GM23338 (cell line): ENCODE measurements at regions not wholly inside any gene's neighbourhood (a gene's known extent, or its start where the extent isn't known, plus 50 kb on each side); places are given as distances from the start of the nearest gene placed in this dataset.

ENCODE experiments used
- ATAC-seq: fragments of 200-7000 bp; cut with Tn5 transposase; 3 replicates; pipeline ENCODE4 v1.9.1; 2020
- DNase-seq: peaks from one replicate; pipeline ENCODE4 v3.0.0-alpha.2; 2015; ENCODE audit warnings: low spot score
- H2AFZ ChIP-seq: fragments of 200-600 bp; sonication (generic); 2 replicates; pipeline ENCODE4 v1.8.0; 2016; ENCODE audit warnings: antibody characterized with exemption, mild to moderate bottlenecking, moderate library complexity
- H3F3A ChIP-seq: fragments of 200-600 bp; sonication (generic); replicated peaks from 2 replicates; pipeline ENCODE4 v1.8.0; 2017; ENCODE audit warnings: antibody characterized with exemption, mixed run types, low read depth
- H3K27ac ChIP-seq: fragments of 200-600 bp; sonication (generic); 2 replicates; pipeline ENCODE4 v1.6.1; 2016; ENCODE audit warnings: low read depth
- H3K27me3 ChIP-seq: fragments of 200-600 bp; sonication (generic); 2 replicates; pipeline ENCODE4 v1.8.0; 2016; ENCODE audit warnings: mild to moderate bottlenecking, mixed run types, moderate library complexity; ENCODE audit not compliant: insufficient read depth
- H3K36me3 ChIP-seq: fragments of 200-600 bp; sonication (generic); 2 replicates; pipeline ENCODE4 v1.8.0; 2016; ENCODE audit warnings: mild to moderate bottlenecking; ENCODE audit not compliant: insufficient read depth
- H3K4me1 ChIP-seq: fragments of 200-600 bp; sonication (generic); 2 replicates; pipeline ENCODE4 v1.8.0; 2016; ENCODE audit warnings: mild to moderate bottlenecking, moderate library complexity; ENCODE audit not compliant: insufficient read depth
- H3K4me2 ChIP-seq: fragments of 200-600 bp; sonication (generic); 2 replicates; pipeline ENCODE4 v1.7.1; 2017; ENCODE audit warnings: mixed run types
- H3K4me3 ChIP-seq: fragments of 200-600 bp; sonication (generic); 2 replicates; pipeline ENCODE4 v1.6.1; 2016; ENCODE audit warnings: mixed run types
- H3K79me2 ChIP-seq: fragments of 200-600 bp; sonication (generic); replicated peaks from 2 replicates; pipeline ENCODE4 v1.8.0; 2017; ENCODE audit warnings: mild to moderate bottlenecking; ENCODE audit not compliant: insufficient read depth
- H3K9me2 ChIP-seq: fragments of 200-600 bp; sonication (generic); 2 replicates; pipeline ENCODE4 v1.8.0; 2017; ENCODE audit not compliant: insufficient read depth
- H4K20me1 ChIP-seq: fragments of 200-600 bp; sonication (generic); replicated peaks from 2 replicates; pipeline ENCODE4 v1.8.0; 2017; ENCODE audit warnings: mild to moderate bottlenecking; ENCODE audit not compliant: insufficient read depth
- H3K27ac Mint-ChIP-seq: 2 replicates; pipeline ENCODE4 v1.8.0; 2020; ENCODE audit warnings: inconsistent platforms, mild to moderate bottlenecking, moderate library complexity, mixed read lengths
- H3K27me3 Mint-ChIP-seq: 3 replicates; pipeline ENCODE4 v1.8.0; 2022; ENCODE audit warnings: low read depth, mild to moderate bottlenecking, moderate library complexity, mixed read lengths, inconsistent platforms; ENCODE audit not compliant: insufficient read depth, poor library complexity
- H3K36me3 Mint-ChIP-seq: 3 replicates; pipeline ENCODE4 v1.8.0; 2021; ENCODE audit warnings: low read depth, mild to moderate bottlenecking, inconsistent platforms, moderate library complexity, mixed read lengths
- H3K4me1 Mint-ChIP-seq: 3 replicates; pipeline ENCODE4 v1.8.0; 2020; ENCODE audit warnings: mild to moderate bottlenecking, inconsistent platforms, mixed read lengths
- H3K4me3 Mint-ChIP-seq: 3 replicates; pipeline ENCODE4 v1.8.0; 2021; ENCODE audit warnings: moderate library complexity, mild to moderate bottlenecking, inconsistent platforms, mixed read lengths
- H3K9me3 Mint-ChIP-seq: 3 replicates; pipeline ENCODE4 v1.8.0; 2020; ENCODE audit warnings: moderate library complexity, mild to moderate bottlenecking, inconsistent platforms, mixed read lengths
- CTCF ChIP-seq, 2 experiments: fragments of 200-600 bp in 1 of 2; sonication (generic) in 1 of 2; conservative IDR thresholded peaks; 2 replicates each; pipeline versions ENCODE4 v1.5.1 to v1.6.1; 2016 to 2017; ENCODE audit warnings: antibody characterized with exemption in 2 of 2, low read depth in 2 of 2, mild to moderate bottlenecking in 2 of 2, moderate library complexity in 1 of 2
- EZH2 ChIP-seq: fragments of 200-600 bp; sonication (generic); IDR thresholded peaks from one replicate; pipeline ENCODE4 v1.8.0; 2017; ENCODE audit warnings: antibody characterized with exemption, mild to moderate bottlenecking, low read depth; ENCODE audit not compliant: unreplicated experiment
- EZH2phosphoT487 ChIP-seq: fragments of 200-600 bp; sonication (generic); IDR thresholded peaks from one replicate; pipeline ENCODE4 v1.8.1; 2018; ENCODE audit warnings: antibody characterized with exemption; ENCODE audit not compliant: unreplicated experiment
- JUNB ChIP-seq: IDR thresholded peaks from one replicate; pipeline ENCODE4 v1.6.1; 2016; ENCODE audit warnings: antibody characterized with exemption; ENCODE audit not compliant: unreplicated experiment
- POLR2AphosphoS5 ChIP-seq: IDR thresholded peaks from 2 replicates; pipeline ENCODE4 v1.6.1; 2016; ENCODE audit warnings: antibody characterized with exemption, low read depth
- STAT1 ChIP-seq: IDR thresholded peaks from one replicate; pipeline ENCODE4 v1.6.1; 2016; ENCODE audit warnings: antibody characterized with exemption; ENCODE audit not compliant: unreplicated experiment
- ZNF331 ChIP-seq: fragments of 250-450 bp; sonication (Bioruptor Pico); IDR thresholded peaks from 2 replicates; pipeline ENCODE4 v1.5.0; 2020; ENCODE audit warnings: low read depth, mild to moderate bottlenecking, moderate library complexity
- ZNF462 ChIP-seq: fragments of 250-450 bp; sonication (Bioruptor Pico); IDR thresholded peaks from 2 replicates; pipeline ENCODE4 v1.5.0; 2020; ENCODE audit warnings: mild to moderate bottlenecking, moderate library complexity

- no peak for TF ChIP-seq ZNF462 (CRISPR knock-in tag)
- TF ChIP-seq ZNF331 (CRISPR knock-in tag), result no peak
- no peak for TF ChIP-seq STAT1
These were observed 233.9 kb upstream of the SGCD start (continued) for GRCh38 chr5:156093024-156093423.

GRCh38 chr5:156094001-156094400 lies 233.0 kb upstream of the SGCD start:
- no peak overlapping the region for H3K4me3 Mint-ChIP-seq

GRCh38 chr5:156095709-156096241 lies 231.2 kb upstream of the SGCD start:
- Mint-ChIP-seq H3K27me3 (peaks cover 3% of the 10 kb centered on the region), H3K9me3 (peaks cover 16% of the 10 kb centered on the region), H3K27ac (no peak overlapping the region), H3K4me3 (no peak overlapping the region), H3K4me1 (no peaks in the 10 kb centered on the region), H3K36me3 (peaks cover 2% of the 10 kb centered on the region)
- ATAC-seq (no peak), DNase-seq (no peak)
- no peaks in the 10 kb centered on the region for H3K4me1 ChIP-seq
- peaks cover 3% of the 10 kb centered on the region; the same call in 1 of the 2 replicates for H3K36me3 ChIP-seq
- H3K27ac ChIP-seq, result no peak overlapping the region
- H3K4me2 ChIP-seq, result no peak overlapping the region
- H3K79me2 ChIP-seq, result no peaks in the 10 kb centered on the region
- no peaks in the 10 kb centered on the region for H4K20me1 ChIP-seq
- H3K27me3 ChIP-seq, result no peaks in the 10 kb centered on the region
- TF ChIP-seq EZH2phosphoT487 (no peak), CTCF (conservative IDR thresholded peaks at IDR 0.05; ENCODE audit: low read depth in 2 of 2) (no peak), POLR2AphosphoS5 (no peak), EZH2 (no peak), STAT1 (no peak)
- no peak overlapping the region for H2AFZ ChIP-seq
- no peak overlapping the region for H3K4me3 ChIP-seq
- H3F3A ChIP-seq, result no peaks in the 10 kb centered on the region
- peaks cover 10% of the 10 kb centered on the region for H3K9me2 ChIP-seq

More at GRCh38 chr5:156094001-156094400, 233.0 kb upstream of the SGCD start:
- H3K36me3 Mint-ChIP-seq, result peaks cover 18% of the 10 kb centered on the region
- Histone ChIP-seq H2AFZ (peak overlapping the region; percentile 72; the same call in 1 of the 2 replicates), H3K9me2 (peaks cover 9% of the 10 kb centered on the region), H3F3A (no peaks in the 10 kb centered on the region), H3K27ac (no peak overlapping the region), H3K27me3 (no peaks in the 10 kb centered on the region), H3K4me3 (no peak overlapping the region), H4K20me1 (no peaks in the 10 kb centered on the region), H3K4me1 (no peaks in the 10 kb centered on the region), H3K4me2 (no peak overlapping the region), H3K36me3 (peaks cover 3% of the 10 kb centered on the region; the same call in 1 of the 2 replicates), H3K79me2 (no peaks in the 10 kb centered on the region)
- no peaks in the 10 kb centered on the region for H3K4me1 Mint-ChIP-seq
- peaks cover 3% of the 10 kb centered on the region for H3K27me3 Mint-ChIP-seq
- peaks cover 33% of the 10 kb centered on the region for H3K9me3 Mint-ChIP-seq
- no peak for TF ChIP-seq JUNB
- ATAC-seq (peak; percentile 75), DNase-seq (peak; percentile 23)
- no peak overlapping the region for H3K27ac Mint-ChIP-seq
